ENCODE measurements at regions not wholly inside any gene's neighbourhood (a gene's known extent, or its start where the extent isn't known, plus 50 kb on each side); places are given as distances from the start of the nearest gene placed in this dataset.
"Not testable (repeated sequence)": the region's sequence is repeated elsewhere in the genome, so short reads cannot be mapped to it uniquely, and the experiment has no call there.

DNA sequence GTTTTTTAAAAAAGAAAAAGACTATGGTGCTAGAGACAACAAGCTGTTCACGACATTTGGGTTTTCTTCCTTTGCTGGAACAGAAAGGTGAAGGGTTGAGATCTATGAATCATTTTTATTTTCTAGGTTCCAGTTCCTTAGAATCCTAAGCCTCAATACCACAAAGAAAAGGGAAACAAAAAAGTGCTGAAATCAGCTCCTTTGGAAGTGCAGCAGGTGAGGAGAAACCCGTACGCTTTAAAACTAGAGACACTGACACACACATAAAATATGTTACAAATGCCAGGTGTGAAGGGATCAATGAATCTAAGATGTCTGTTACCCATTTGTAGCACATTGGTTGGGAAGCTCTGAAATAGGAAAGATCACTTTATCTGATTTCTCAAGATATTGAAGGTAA is 125.2 kb downstream of the AREG start:
- Histone ChIP-seq H3K4me3 (no peak overlapping the region), H3K27ac (no peak overlapping the region), H3K27me3 (replicated peaks; ENCODE audit: insufficient read depth) (no peaks in the 10 kb centered on the region), H3K9me3 (no peaks in the 10 kb centered on the region), H3K4me1 (ENCODE audit: control insufficient read depth in 1 of 2, low read depth in 2 of 2) (no peaks in the 10 kb centered on the region), H3K36me3 (no peaks in the 10 kb centered on the region)
- no peak for DNase-seq (ENCODE audit: low spot score)
- no peak for TF ChIP-seq CTCF (IDR thresholded peaks at IDR 0.05)
- no peak for ATAC-seq (ENCODE audit: insufficient number of reproducible peaks, low FRiP score, low read depth)

GRCh38 chr4:74578329-74578728 is 133.4 kb downstream of the AREG start:
- ATAC-seq (ENCODE audit: insufficient number of reproducible peaks, low FRiP score, low read depth) (no peak), DNase-seq (ENCODE audit: low spot score) (no peak)
- Histone ChIP-seq H3K27ac (no peak overlapping the region), H3K27me3 (replicated peaks; ENCODE audit: insufficient read depth) (no peaks in the 10 kb centered on the region), H3K36me3 (no peaks in the 10 kb centered on the region), H3K4me1 (ENCODE audit: control insufficient read depth in 1 of 2, low read depth in 2 of 2) (no peaks in the 10 kb centered on the region), H3K4me3 (no peak overlapping the region), H3K9me3 (no peaks in the 10 kb centered on the region)
- TF ChIP-seq CTCF (IDR thresholded peaks at IDR 0.05): no peak

- not testable (repeated sequence) for H3K36me3 ChIP-seq; H3K27ac ChIP-seq; H3K27me3 ChIP-seq (replicated peaks; ENCODE audit: insufficient read depth); H3K4me3 ChIP-seq; H3K9me3 ChIP-seq; ATAC-seq (ENCODE audit: insufficient number of reproducible peaks, low FRiP score, low read depth); DNase-seq (ENCODE audit: low spot score); H3K4me1 ChIP-seq (ENCODE audit: control insufficient read depth in 1 of 2, low read depth in 2 of 2)
Observed at GRCh38 chr4:74578865-74579264, 133.9 kb downstream of the AREG start.

DNA sequence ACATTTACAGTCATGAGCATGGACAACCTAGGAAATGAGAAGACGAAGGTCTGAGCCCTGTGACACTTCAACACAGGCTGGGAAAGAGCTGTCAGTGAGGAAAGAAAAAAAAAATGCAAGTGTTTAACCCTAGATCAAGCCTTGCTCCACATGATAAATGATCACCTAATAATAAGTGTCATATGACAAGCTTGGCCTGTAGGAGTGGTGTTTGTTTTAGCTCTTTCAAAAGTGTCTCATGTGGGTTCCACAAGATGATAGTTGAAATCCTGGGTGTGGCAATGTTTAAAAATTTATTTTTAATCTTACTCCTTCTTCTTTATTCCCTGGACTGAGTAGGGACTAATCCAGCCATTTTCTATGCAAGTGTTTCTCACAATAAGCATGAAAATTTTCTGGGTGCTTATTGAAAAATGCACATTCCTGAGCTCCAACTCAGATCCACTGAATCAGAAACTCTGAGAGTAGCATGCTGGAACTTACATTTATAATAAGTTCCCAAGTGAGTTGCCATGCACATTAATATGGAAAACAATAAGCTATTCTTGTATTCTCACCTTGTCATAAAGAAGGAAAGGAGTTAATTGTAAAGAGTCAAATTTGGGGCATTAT is 138.3 kb downstream of the AREG start:
- Histone ChIP-seq H3K27ac (no peak overlapping the region), H3K4me3 (no peak overlapping the region), H3K4me1 (ENCODE audit: control insufficient read depth in 1 of 2, low read depth in 2 of 2) (no peaks in the 10 kb centered on the region), H3K36me3 (no peaks in the 10 kb centered on the region), H3K27me3 (replicated peaks; ENCODE audit: insufficient read depth) (no peaks in the 10 kb centered on the region), H3K9me3 (no peaks in the 10 kb centered on the region)
- ATAC-seq (ENCODE audit: insufficient number of reproducible peaks, low FRiP score, low read depth) (no peak), DNase-seq (ENCODE audit: low spot score) (no peak)
- no peak for TF ChIP-seq CTCF (IDR thresholded peaks at IDR 0.05)

- Histone ChIP-seq H3K9me3 (no peaks in the 10 kb centered on the region), H3K27ac (no peak overlapping the region), H3K36me3 (no peaks in the 10 kb centered on the region), H3K4me1 (ENCODE audit: control insufficient read depth in 1 of 2, low read depth in 2 of 2) (no peaks in the 10 kb centered on the region), H3K27me3 (replicated peaks; ENCODE audit: insufficient read depth) (no peaks in the 10 kb centered on the region), H3K4me3 (no peak overlapping the region)
- TF ChIP-seq CTCF (IDR thresholded peaks at IDR 0.05): no peak
- ATAC-seq (ENCODE audit: insufficient number of reproducible peaks, low FRiP score, low read depth) (no peak), DNase-seq (ENCODE audit: low spot score) (no peak)
Observed at GRCh38 chr4:74583757-74584156, 138.8 kb downstream of the AREG start.

- Histone ChIP-seq H3K9me3 (no peaks in the 10 kb centered on the region), H3K27ac (no peak overlapping the region), H3K36me3 (no peaks in the 10 kb centered on the region), H3K4me1 (ENCODE audit: control insufficient read depth in 1 of 2, low read depth in 2 of 2) (no peaks in the 10 kb centered on the region), H3K4me3 (no peak overlapping the region), H3K27me3 (replicated peaks; ENCODE audit: insufficient read depth) (no peaks in the 10 kb centered on the region)
- TF ChIP-seq CTCF (IDR thresholded peaks at IDR 0.05): no peak
- ATAC-seq (ENCODE audit: insufficient number of reproducible peaks, low FRiP score, low read depth): no peak
- no peak for DNase-seq (ENCODE audit: low spot score)
Observed at GRCh38 chr4:74588350-74588749, 143.4 kb downstream of the AREG start.
